ENCODE measurements at regions not wholly inside any gene's neighbourhood (a gene's known extent, or its start where the extent isn't known, plus 50 kb on each side); places are given as distances from the start of the nearest gene placed in this dataset.

- Histone ChIP-seq H3K36me3 (ENCODE audit: control insufficient read depth, insufficient read depth, low read length) (no peaks in the 10 kb centered on the region), H3K27me3 (ENCODE audit: control insufficient read depth, insufficient read depth, low read length) (no peaks in the 10 kb centered on the region), H3K4me3 (ENCODE audit: low read depth, low read length) (no peak overlapping the region)
- DNase-seq (ENCODE audit: low read depth): no peak
- no peak for TF ChIP-seq CTCF (IDR thresholded peaks at IDR 0.05; ENCODE audit: insufficient read depth, low read length, poor library complexity, severe bottlenecking)
Observed at GRCh38 chr12:19647806-19648556, 208.7 kb downstream of the AEBP2 start.

GRCh38 chr12:19648591-19648990, 209.3 kb downstream of the AEBP2 start:
- no peak for DNase-seq (ENCODE audit: low read depth)
- no peaks in the 10 kb centered on the region for H3K36me3 ChIP-seq (ENCODE audit: control insufficient read depth, insufficient read depth, low read length)
- H3K27me3 ChIP-seq (ENCODE audit: control insufficient read depth, insufficient read depth, low read length): no peaks in the 10 kb centered on the region
- H3K4me3 ChIP-seq (ENCODE audit: low read depth, low read length): no peak overlapping the region
- TF ChIP-seq CTCF (IDR thresholded peaks at IDR 0.05; ENCODE audit: insufficient read depth, low read length, poor library complexity, severe bottlenecking): no peak

- no peak overlapping the region for H3K4me3 ChIP-seq (ENCODE audit: low read depth, low read length)
- no peak for TF ChIP-seq CTCF (IDR thresholded peaks at IDR 0.05; ENCODE audit: insufficient read depth, low read length, poor library complexity, severe bottlenecking)
- H3K36me3 ChIP-seq (ENCODE audit: control insufficient read depth, insufficient read depth, low read length): no peaks in the 10 kb centered on the region
- no peaks in the 10 kb centered on the region for H3K27me3 ChIP-seq (ENCODE audit: control insufficient read depth, insufficient read depth, low read length)
- no peak for DNase-seq (ENCODE audit: low read depth)
Observed at GRCh38 chr12:19652386-19652785, 213.1 kb downstream of the AEBP2 start.

- DNase-seq (ENCODE audit: low read depth): no peak
Observed at GRCh38 chr12:19654650-19655376, 215.5 kb downstream of the AEBP2 start.

GRCh38 chr12:19657118-19657731, 217.9 kb downstream of the AEBP2 start:
- TF ChIP-seq CTCF (IDR thresholded peaks at IDR 0.05; ENCODE audit: insufficient read depth, low read length, poor library complexity, severe bottlenecking): no peak
- Histone ChIP-seq H3K36me3 (ENCODE audit: control insufficient read depth, insufficient read depth, low read length) (no peaks in the 10 kb centered on the region), H3K4me3 (ENCODE audit: low read depth, low read length) (no peak overlapping the region), H3K27me3 (ENCODE audit: control insufficient read depth, insufficient read depth, low read length) (no peaks in the 10 kb centered on the region)
- DNase-seq (ENCODE audit: low read depth): no peak

More at GRCh38 chr12:19654650-19655376, 215.5 kb downstream of the AEBP2 start:
- Histone ChIP-seq H3K4me3 (ENCODE audit: low read depth, low read length) (no peak overlapping the region), H3K27me3 (ENCODE audit: control insufficient read depth, insufficient read depth, low read length) (no peaks in the 10 kb centered on the region), H3K36me3 (ENCODE audit: control insufficient read depth, insufficient read depth, low read length) (no peaks in the 10 kb centered on the region)
- no peak for TF ChIP-seq CTCF (IDR thresholded peaks at IDR 0.05; ENCODE audit: insufficient read depth, low read length, poor library complexity, severe bottlenecking)

Measured in kidney epithelial cell (primary cell).